ENCODE measurements at regions not wholly inside any gene's neighbourhood (a gene's known extent, or its start where the extent isn't known, plus 50 kb on each side); places are given as distances from the start of the nearest gene placed in this dataset.

GRCh38 chr7:146008293-146008692, 108.3 kb upstream of the CNTNAP2 start:
- Histone ChIP-seq H3K36me3 (replicated peaks; ENCODE audit: insufficient read depth, low read depth) (no peaks in the 10 kb centered on the region), H2AFZ (no peak overlapping the region), H3K4me1 (ENCODE audit: insufficient read depth) (no peaks in the 10 kb centered on the region), H3K79me2 (no peaks in the 10 kb centered on the region), H3K9me3 (ENCODE audit: low read depth) (no peaks in the 10 kb centered on the region), H3K4me3 (no peak overlapping the region), H3K27me3 (no peaks in the 10 kb centered on the region), H3K9me2 (replicated peaks; ENCODE audit: insufficient read depth) (no peaks in the 10 kb centered on the region), H3K4me2 (no peak overlapping the region), H4K20me1 (ENCODE audit: insufficient read depth, poor library complexity, severe bottlenecking) (no peaks in the 10 kb centered on the region), H3K27ac (no peak overlapping the region)
- no peak for DNase-seq (ENCODE audit: low spot score)
- 90% methylated on average over 8 of the region's 8 CpGs for WGBS (ENCODE audit: low lambda C conversion rate, missing lambda C conversion rate)
- no peak for TF ChIP-seq CTCF (IDR thresholded peaks at IDR 0.05; ENCODE audit: poor library complexity)
- no peak for TF ChIP-seq EZH2 (IDR thresholded peaks at IDR 0.05; ENCODE audit: borderline replicate concordance)
- no peak for TF ChIP-seq EZH2phosphoT487 (IDR thresholded peaks at IDR 0.05; ENCODE audit: low read depth, severe bottlenecking, unreplicated experiment)

GRCh38 chr7:146004805-146005204, 111.8 kb upstream of the CNTNAP2 start:
- 87% methylated on average over 2 of the region's 2 CpGs for WGBS (ENCODE audit: low lambda C conversion rate, missing lambda C conversion rate)
- no peaks in the 10 kb centered on the region for H3K9me3 ChIP-seq (ENCODE audit: low read depth)
- no peaks in the 10 kb centered on the region for H3K4me1 ChIP-seq (ENCODE audit: insufficient read depth)
- H3K27me3 ChIP-seq = no peaks in the 10 kb centered on the region
- no peak overlapping the region for H2AFZ ChIP-seq
- no peaks in the 10 kb centered on the region for H3K79me2 ChIP-seq
- H3K4me2 ChIP-seq = no peak overlapping the region
- no peaks in the 10 kb centered on the region for H4K20me1 ChIP-seq (ENCODE audit: insufficient read depth, poor library complexity, severe bottlenecking)
- no peak overlapping the region for H3K4me3 ChIP-seq
- H3K36me3 ChIP-seq (replicated peaks; ENCODE audit: insufficient read depth, low read depth) = no peaks in the 10 kb centered on the region
- DNase-seq (ENCODE audit: low spot score) = no peak
- no peaks in the 10 kb centered on the region for H3K9me2 ChIP-seq (replicated peaks; ENCODE audit: insufficient read depth)
- H3K27ac ChIP-seq = no peak overlapping the region
- TF ChIP-seq EZH2phosphoT487 (IDR thresholded peaks at IDR 0.05; ENCODE audit: low read depth, severe bottlenecking, unreplicated experiment) = no peak
- TF ChIP-seq EZH2 (IDR thresholded peaks at IDR 0.05; ENCODE audit: borderline replicate concordance) = no peak
- no peak for TF ChIP-seq CTCF (IDR thresholded peaks at IDR 0.05; ENCODE audit: poor library complexity)

GRCh38 chr7:146002431-146003078, 114.0 kb upstream of the CNTNAP2 start:
- H3K9me2 ChIP-seq (replicated peaks; ENCODE audit: insufficient read depth) = no peaks in the 10 kb centered on the region
- H3K27ac ChIP-seq = no peak overlapping the region
- 78% methylated on average over 8 of the region's 8 CpGs for WGBS (ENCODE audit: low lambda C conversion rate, missing lambda C conversion rate)
- TF ChIP-seq EZH2phosphoT487 (IDR thresholded peaks at IDR 0.05; ENCODE audit: low read depth, severe bottlenecking, unreplicated experiment) (no peak), CTCF (IDR thresholded peaks at IDR 0.05; ENCODE audit: poor library complexity) (no peak), EZH2 (IDR thresholded peaks at IDR 0.05; ENCODE audit: borderline replicate concordance) (no peak)
- no peak overlapping the region for H3K4me2 ChIP-seq
- H4K20me1 ChIP-seq (ENCODE audit: insufficient read depth, poor library complexity, severe bottlenecking) = no peaks in the 10 kb centered on the region
- H3K4me3 ChIP-seq = no peak overlapping the region
- no peaks in the 10 kb centered on the region for H3K9me3 ChIP-seq (ENCODE audit: low read depth)
- H3K4me1 ChIP-seq (ENCODE audit: insufficient read depth) = no peaks in the 10 kb centered on the region
- no peak overlapping the region for H2AFZ ChIP-seq
- H3K27me3 ChIP-seq = no peaks in the 10 kb centered on the region
- DNase-seq (ENCODE audit: low spot score) = no peak
- no peaks in the 10 kb centered on the region for H3K79me2 ChIP-seq
- no peaks in the 10 kb centered on the region for H3K36me3 ChIP-seq (replicated peaks; ENCODE audit: insufficient read depth, low read depth)

- Histone ChIP-seq H3K27ac (no peak overlapping the region), H3K9me2 (replicated peaks; ENCODE audit: insufficient read depth) (no peaks in the 10 kb centered on the region), H3K4me1 (ENCODE audit: insufficient read depth) (no peaks in the 10 kb centered on the region), H3K27me3 (no peaks in the 10 kb centered on the region), H3K4me3 (no peak overlapping the region), H3K79me2 (no peaks in the 10 kb centered on the region), H3K36me3 (replicated peaks; ENCODE audit: insufficient read depth, low read depth) (no peaks in the 10 kb centered on the region), H3K9me3 (ENCODE audit: low read depth) (no peaks in the 10 kb centered on the region), H2AFZ (no peak overlapping the region), H4K20me1 (ENCODE audit: insufficient read depth, poor library complexity, severe bottlenecking) (no peaks in the 10 kb centered on the region), H3K4me2 (no peak overlapping the region)
- TF ChIP-seq CTCF (IDR thresholded peaks at IDR 0.05; ENCODE audit: poor library complexity) (no peak), EZH2phosphoT487 (IDR thresholded peaks at IDR 0.05; ENCODE audit: low read depth, severe bottlenecking, unreplicated experiment) (no peak), EZH2 (IDR thresholded peaks at IDR 0.05; ENCODE audit: borderline replicate concordance) (no peak)
- no peak for DNase-seq (ENCODE audit: low spot score)
Measured at GRCh38 chr7:146002008-146002407, 114.6 kb upstream of the CNTNAP2 start.
